Testis (tissue), 2 donors: ENCODE measurements at regions not wholly inside any gene's neighbourhood (a gene's known extent, or its start where the extent isn't known, plus 50 kb on each side); places are given as distances from the start of the nearest gene placed in this dataset.

Experiments
- DNase-seq: peaks from one replicate; pipeline ENCODE4 v3.0.0-alpha.2; 2019
- H3K27ac ChIP-seq, 2 donors: fragments of 200-600 bp; sonication (generic); one replicate each; pipeline ENCODE4 v1.5.1; 2019
- H3K27me3 ChIP-seq: fragments of 200-600 bp; sonication (generic); one replicate; pipeline ENCODE4 v1.5.1; 2019
- H3K36me3 ChIP-seq: fragments of 200-600 bp; sonication (generic); one replicate; pipeline ENCODE4 v1.5.1; 2017; ENCODE audit warnings: low read depth; ENCODE audit errors: missing control alignments
- H3K4me1 ChIP-seq: fragments of 200-600 bp; sonication (generic); one replicate; pipeline ENCODE4 v1.5.1; 2019
- H3K4me3 ChIP-seq, 2 donors: fragments of 200-600 bp; sonication (generic); one replicate each; pipeline ENCODE4 v1.5.1; 2017 to 2019
- H3K9me3 ChIP-seq: fragments of 200-600 bp; sonication (generic); one replicate; pipeline ENCODE4 v1.5.1; 2017
- CTCF ChIP-seq, 3 experiments: fragments of 450-650 bp in 2 of 3; fragments of 200-600 bp in 1 of 3; sonication (generic) in 1 of 3; IDR thresholded peaks; one replicate each; pipeline ENCODE4 v1.5.1; 2016 to 2019; ENCODE audit warnings: antibody characterized with exemption in 3 of 3, mild to moderate bottlenecking in 2 of 3, moderate library complexity in 1 of 3
- POLR2A ChIP-seq: fragments of 450-650 bp; IDR thresholded peaks from one replicate; pipeline ENCODE4 v1.6.1; 2017; ENCODE audit warnings: antibody characterized with exemption, mild to moderate bottlenecking, moderate library complexity
- WGBS, 2 donors: methylation state at CpG; one replicate each; pipeline ENCODE4 v1.1.5; 2018; 5-methylcytosine and 5-hydroxymethylcytosine counted together
- intact Hi-C: fragments of 100-400 bp; cut with DNase I; formaldehyde crosslinking; loops from one replicate; pipeline ENCODE4 v1.15.1; 2023; ENCODE audit warnings: low total_unique reads

- Histone ChIP-seq H3K4me1 (no peaks in the 10 kb centered on the region), H3K27me3 (no peaks in the 10 kb centered on the region), H3K9me3 (no peaks in the 10 kb centered on the region), H3K36me3 (no peaks in the 10 kb centered on the region), H3K27ac (no peak overlapping the region), H3K4me3 (no peak overlapping the region)
- TF ChIP-seq POLR2A (no peak), CTCF (IDR thresholded peaks at IDR 0.05) (no peak)
- DNase-seq = no peak
- WGBS, 2 donors = 92 to 97% methylated on average over 5 to 9 of the region's 9 CpGs
- intact Hi-C loops = no loop called here
Observed at GRCh38 chr14:34128665-34129064, 177.8 kb upstream of the EGLN3 start.

GRCh38 chr14:34126586-34126985 is 175.7 kb upstream of the EGLN3 start:
- intact Hi-C loops = no loop called here
- Histone ChIP-seq H3K27ac (no peak overlapping the region), H3K4me3 (no peak overlapping the region), H3K36me3 (no peaks in the 10 kb centered on the region), H3K9me3 (no peaks in the 10 kb centered on the region), H3K27me3 (no peaks in the 10 kb centered on the region), H3K4me1 (no peaks in the 10 kb centered on the region)
- DNase-seq = no peak
- 89 to 95% methylated on average over 4 of the region's 4 CpGs for WGBS, 2 donors
- TF ChIP-seq CTCF (IDR thresholded peaks at IDR 0.05) (no peak), POLR2A (no peak)

- no peaks in the 10 kb centered on the region for H3K9me3 ChIP-seq
- no peaks in the 10 kb centered on the region for H3K4me1 ChIP-seq
- intact Hi-C loops = no loop called here
- H3K27me3 ChIP-seq = no peaks in the 10 kb centered on the region
- no peak overlapping the region for H3K27ac ChIP-seq
- DNase-seq = no peak
- no peak overlapping the region for H3K4me3 ChIP-seq
- WGBS, 2 donors = 86 to 92% methylated on average over 4 of the region's 4 CpGs
- H3K36me3 ChIP-seq = no peaks in the 10 kb centered on the region
- no peak for TF ChIP-seq CTCF (IDR thresholded peaks at IDR 0.05)
- TF ChIP-seq POLR2A = no peak
Observed at GRCh38 chr14:34124585-34124984, 173.7 kb upstream of the EGLN3 start.

- Histone ChIP-seq H3K4me1 (no peaks in the 10 kb centered on the region), H3K27ac (no peak overlapping the region), H3K36me3 (no peaks in the 10 kb centered on the region), H3K4me3 (no peak overlapping the region), H3K9me3 (no peaks in the 10 kb centered on the region), H3K27me3 (no peaks in the 10 kb centered on the region)
- no peak for DNase-seq
- intact Hi-C loops = no loop called here
- 62 to 66% methylated on average over 1 of the region's 1 CpG for WGBS, 2 donors
- TF ChIP-seq POLR2A (no peak), CTCF (IDR thresholded peaks at IDR 0.05) (no peak)
Observed at GRCh38 chr14:34122650-34123049, 171.8 kb upstream of the EGLN3 start.

- Histone ChIP-seq H3K4me3 (no peak overlapping the region), H3K36me3 (no peaks in the 10 kb centered on the region), H3K27me3 (no peaks in the 10 kb centered on the region), H3K4me1 (no peaks in the 10 kb centered on the region), H3K9me3 (no peaks in the 10 kb centered on the region), H3K27ac (no peak overlapping the region)
- no peak for DNase-seq
- TF ChIP-seq POLR2A (no peak), CTCF (IDR thresholded peaks at IDR 0.05) (no peak)
- 51 to 59% methylated on average over 3 of the region's 3 CpGs for WGBS, 2 donors
- intact Hi-C loops = no loop called here
Observed at GRCh38 chr14:34122081-34122480, 171.2 kb upstream of the EGLN3 start.
